Trophoblast cell (in vitro differentiated cells and primary cell): ENCODE measurements at regions not wholly inside any gene's neighbourhood (a gene's known extent, or its start where the extent isn't known, plus 50 kb on each side); places are given as distances from the start of the nearest gene placed in this dataset.
"Not testable (repeated sequence)": the region's sequence is repeated elsewhere in the genome, so short reads cannot be mapped to it uniquely, and the experiment has no call there.

Source experiments
- DNase-seq, 2 donors: peaks; one replicate each; pipeline ENCODE4 v3.0.0-alpha.2; 2016
- H2AFZ ChIP-seq: 2 replicates; pipeline ENCODE4 v1.6.1; 2013; ENCODE audit warnings: low read length, moderate library complexity, mild to moderate bottlenecking; ENCODE audit not compliant: insufficient read depth, poor library complexity
- H2AK5ac ChIP-seq: 2 replicates; pipeline ENCODE4 v1.6.1; 2013; ENCODE audit warnings: mild to moderate bottlenecking, low read length
- H2BK120ac ChIP-seq: 2 replicates; pipeline ENCODE4 v1.6.1; 2013; ENCODE audit warnings: low read length, mild to moderate bottlenecking, moderate library complexity; ENCODE audit not compliant: insufficient read depth, poor library complexity
- H2BK12ac ChIP-seq: 2 replicates; pipeline ENCODE4 v1.6.1; 2013; ENCODE audit warnings: mild to moderate bottlenecking, low read length, moderate library complexity
- H2BK5ac ChIP-seq: 2 replicates; pipeline ENCODE4 v1.6.1; 2013; ENCODE audit warnings: low read length, low read depth, moderate library complexity, mild to moderate bottlenecking; ENCODE audit not compliant: poor library complexity
- H3K14ac ChIP-seq: 2 replicates; pipeline ENCODE4 v1.6.1; 2013; ENCODE audit warnings: mild to moderate bottlenecking, low read length
- H3K18ac ChIP-seq: 2 replicates; pipeline ENCODE4 v1.6.1; 2013; ENCODE audit warnings: mild to moderate bottlenecking, low read length
- H3K23ac ChIP-seq: 2 replicates; pipeline ENCODE4 v1.6.1; 2013; ENCODE audit warnings: low read length
- H3K27ac ChIP-seq: 2 replicates; pipeline ENCODE4 v1.5.1; 2013; ENCODE audit warnings: low read depth, mild to moderate bottlenecking, inconsistent platforms, low read length, moderate library complexity
- H3K27me3 ChIP-seq: 2 replicates; pipeline ENCODE4 v1.6.1; 2013; ENCODE audit warnings: inconsistent platforms, mild to moderate bottlenecking, low read length, moderate library complexity; ENCODE audit not compliant: insufficient read depth
- H3K36me3 ChIP-seq, 2 experiments: 1 replicate in 1 of 2; 2 replicates in 1 of 2; pipeline ENCODE4 v1.6.1; 2013; ENCODE audit warnings: low read length in 2 of 2, mild to moderate bottlenecking in 2 of 2, moderate library complexity in 1 of 2; ENCODE audit not compliant: insufficient read depth in 2 of 2, control insufficient read depth in 1 of 2
- H3K4ac ChIP-seq: 2 replicates; pipeline ENCODE4 v1.6.1; 2013; ENCODE audit warnings: low read depth, mild to moderate bottlenecking, low read length, moderate library complexity
- H3K4me1 ChIP-seq, 2 experiments: 1 replicate in 1 of 2; 2 replicates in 1 of 2; pipeline ENCODE4 v1.6.1; 2013; ENCODE audit warnings: low read length in 2 of 2, mild to moderate bottlenecking in 2 of 2, moderate library complexity in 1 of 2; ENCODE audit not compliant: insufficient read depth in 2 of 2, control insufficient read depth in 1 of 2
- H3K4me2 ChIP-seq: 2 replicates; pipeline ENCODE4 v1.6.1; 2013; ENCODE audit warnings: inconsistent platforms, mild to moderate bottlenecking, low read length, moderate library complexity
- H3K4me3 ChIP-seq: 2 replicates; pipeline ENCODE4 v1.5.1; 2013; ENCODE audit warnings: mild to moderate bottlenecking, low read depth, low read length, inconsistent platforms
- H3K79me1 ChIP-seq: one replicate; pipeline ENCODE4 v1.6.1; 2013; ENCODE audit warnings: low read length
- H3K79me2 ChIP-seq: 2 replicates; pipeline ENCODE4 v1.6.1; 2013; ENCODE audit warnings: low read length, mild to moderate bottlenecking; ENCODE audit not compliant: control insufficient read depth, insufficient read depth, poor library complexity
- H3K9ac ChIP-seq: 2 replicates; pipeline ENCODE4 v1.6.1; 2013; ENCODE audit warnings: mild to moderate bottlenecking, low read length
- H3K9me3 ChIP-seq: 2 replicates; pipeline ENCODE4 v1.6.1; 2013; ENCODE audit warnings: low read depth, mild to moderate bottlenecking, control low read depth, inconsistent platforms, low read length; ENCODE audit not compliant: insufficient read depth
- H4K12ac ChIP-seq: 2 replicates; pipeline ENCODE4 v1.6.1; 2013; ENCODE audit warnings: low read depth, mild to moderate bottlenecking, low read length, moderate library complexity
- H4K8ac ChIP-seq: 2 replicates; pipeline ENCODE4 v1.6.1; 2013; ENCODE audit warnings: low read depth, mild to moderate bottlenecking, low read length, moderate library complexity
- H4K91ac ChIP-seq: one replicate; pipeline ENCODE4 v1.6.1; 2013; ENCODE audit warnings: low read depth, mild to moderate bottlenecking, low read length, moderate library complexity
- WGBS: extraction: QIAGEN DNeasy Blood & Tissue Kit; methylation state at CpG from one replicate; pipeline ENCODE4 v1.1.7; 2013; ENCODE audit warnings: missing lambda C conversion rate; ENCODE audit not compliant: insufficient read length, insufficient coverage; ENCODE audit errors: extremely low coverage; 5-methylcytosine and 5-hydroxymethylcytosine counted together

DNA sequence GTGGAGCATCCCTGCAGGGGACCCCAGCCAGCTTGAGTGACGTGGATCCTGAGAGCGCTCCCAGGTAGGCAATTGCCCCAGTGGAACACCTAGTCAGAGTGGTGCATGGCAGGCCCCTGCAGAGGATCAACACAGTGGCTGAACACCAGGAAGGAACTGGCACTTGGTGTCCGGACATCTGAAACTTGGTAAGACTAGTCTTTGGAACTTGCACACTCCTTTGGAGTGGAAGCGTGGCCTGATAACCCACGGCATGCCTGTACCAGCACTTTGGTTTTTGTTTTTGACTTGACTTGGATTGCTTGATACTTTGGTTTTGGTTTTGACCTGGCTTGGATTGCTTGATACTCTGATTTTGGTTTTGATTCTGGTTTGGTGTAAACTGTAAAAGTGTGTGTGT lies 69.9 kb upstream of the RAP1B start:
- not testable (repeated sequence) for H3K4me1 ChIP-seq, H4K8ac ChIP-seq, H2AFZ ChIP-seq, H3K14ac ChIP-seq, H3K79me1 ChIP-seq, H2BK5ac ChIP-seq, H2BK120ac ChIP-seq, H3K18ac ChIP-seq, H3K27ac ChIP-seq, DNase-seq, H3K9ac ChIP-seq, H3K36me3 ChIP-seq, H3K4me2 ChIP-seq, H2BK12ac ChIP-seq, H3K23ac ChIP-seq, H3K27me3 ChIP-seq, H3K79me2 ChIP-seq, H4K12ac ChIP-seq, H3K4me3 ChIP-seq, H2AK5ac ChIP-seq, H3K4ac ChIP-seq, H3K9me3 ChIP-seq, H4K91ac ChIP-seq
- WGBS: no CpG with 5 or more reads among the region's 5 CpGs

DNA sequence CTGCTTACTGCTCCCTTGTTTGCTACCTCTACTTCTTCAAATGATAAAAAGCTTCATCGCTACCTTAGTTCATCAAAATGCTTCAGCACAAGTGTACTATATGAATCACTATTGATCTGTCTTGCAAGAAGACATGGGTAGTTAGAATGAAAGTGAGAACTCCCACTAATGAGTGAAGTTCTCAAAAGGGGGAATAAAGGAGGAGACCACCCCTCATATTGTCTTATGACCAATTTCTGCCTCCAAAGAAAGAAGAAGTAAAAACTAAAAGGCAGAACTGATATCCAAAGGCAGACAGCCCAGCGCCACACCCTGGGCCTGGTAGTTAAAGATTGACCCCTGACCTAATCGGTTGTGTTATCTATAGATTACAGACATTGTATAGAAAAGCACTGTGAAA lies 63.4 kb upstream of the RAP1B start:
- H2BK12ac ChIP-seq, H3K4me2 ChIP-seq, H3K23ac ChIP-seq, H3K27ac ChIP-seq, H3K79me1 ChIP-seq, H2AK5ac ChIP-seq, H3K27me3 ChIP-seq, H4K8ac ChIP-seq, H3K9me3 ChIP-seq, H3K4me1 ChIP-seq, H3K14ac ChIP-seq, H3K4me3 ChIP-seq, H3K9ac ChIP-seq, H2AFZ ChIP-seq, H3K36me3 ChIP-seq, H4K12ac ChIP-seq, H3K18ac ChIP-seq, DNase-seq, H3K4ac ChIP-seq, H2BK120ac ChIP-seq, H3K79me2 ChIP-seq, H4K91ac ChIP-seq, H2BK5ac ChIP-seq: not testable (repeated sequence)
- WGBS: no CpG with 5 or more reads among the region's 3 CpGs

DNA sequence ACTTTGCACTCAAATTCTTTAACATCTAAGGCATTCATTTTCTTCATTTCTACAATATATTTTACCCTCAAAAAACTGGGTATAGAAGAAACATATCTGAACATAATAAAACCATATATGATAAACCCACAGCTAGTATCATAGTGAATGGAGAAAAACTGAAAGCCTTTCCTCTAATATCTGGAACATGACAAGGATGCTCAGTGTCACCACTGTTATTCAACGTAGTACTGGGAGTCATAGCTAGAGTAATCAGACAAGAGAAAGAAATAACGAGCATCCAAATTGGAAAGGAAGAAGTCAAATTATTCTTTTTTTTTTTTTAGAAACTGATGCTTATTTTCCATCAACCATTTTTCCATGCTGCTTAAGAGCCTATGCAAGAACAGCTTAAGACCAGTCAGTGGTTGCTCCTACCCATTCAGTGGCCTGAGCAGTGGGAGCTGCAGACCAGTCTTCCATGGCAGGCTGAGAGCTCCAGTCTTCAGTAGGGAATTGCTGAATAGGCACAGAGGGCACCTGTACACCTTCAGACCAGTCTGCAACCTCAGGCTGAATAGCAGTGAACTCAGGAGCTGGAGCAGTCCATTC lies 58.0 kb upstream of the RAP1B start:
- H3K27me3 ChIP-seq, H3K23ac ChIP-seq, H3K4me1 ChIP-seq, H3K4ac ChIP-seq, H3K79me1 ChIP-seq, H3K36me3 ChIP-seq, H4K91ac ChIP-seq, H3K9me3 ChIP-seq, H2AK5ac ChIP-seq, H3K27ac ChIP-seq, DNase-seq, H4K8ac ChIP-seq, H3K9ac ChIP-seq, H2AFZ ChIP-seq, H3K18ac ChIP-seq, H3K79me2 ChIP-seq, H3K14ac ChIP-seq, H4K12ac ChIP-seq, H3K4me2 ChIP-seq, H2BK5ac ChIP-seq, H3K4me3 ChIP-seq, H2BK12ac ChIP-seq, H2BK120ac ChIP-seq: not testable (repeated sequence)
- WGBS: no CpG with 5 or more reads among the region's 2 CpGs

DNA sequence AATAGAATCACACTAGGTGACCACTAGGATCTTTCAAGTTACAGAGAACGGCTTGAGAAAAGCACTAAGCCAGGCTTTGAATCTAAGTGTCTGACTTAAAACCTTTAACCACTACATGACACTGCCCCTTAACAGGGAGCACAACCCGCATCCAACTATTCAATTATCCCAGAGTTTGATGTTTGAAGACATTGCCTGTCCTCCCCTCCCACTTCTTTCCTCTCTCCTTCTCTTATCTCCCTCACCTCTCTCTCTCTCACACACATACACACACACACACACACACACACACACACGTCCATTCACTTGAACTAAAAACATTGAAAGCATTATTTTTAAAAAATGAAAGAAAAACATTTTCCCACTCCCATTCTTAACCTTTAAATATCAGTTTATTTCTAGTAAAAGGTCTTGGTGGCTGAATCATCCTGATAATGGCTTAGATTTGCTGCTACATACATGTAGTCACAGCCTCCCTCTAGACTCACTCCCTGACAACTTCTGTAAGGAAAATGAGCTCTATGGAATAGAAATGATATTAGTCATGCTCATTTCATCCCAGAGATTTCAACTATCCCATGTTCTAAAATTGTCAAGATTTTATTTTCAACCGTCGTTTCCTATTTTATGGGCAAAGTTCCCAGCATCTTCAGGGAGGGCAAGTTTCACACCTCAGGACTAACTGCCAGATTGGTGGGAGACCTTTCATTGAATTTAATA lies 53.5 kb upstream of the RAP1B start:
- Histone ChIP-seq H3K9ac (no peak overlapping the region), H3K18ac (no peak overlapping the region), H3K27me3 (no peaks in the 10 kb centered on the region), H3K27ac (no peak overlapping the region), H4K12ac (no peak overlapping the region), H3K4me3 (no peak overlapping the region), H3K23ac (no peak overlapping the region), H2AK5ac (no peak overlapping the region), H2BK12ac (no peak overlapping the region), H3K14ac (no peak overlapping the region), H3K4ac (no peak overlapping the region), H2BK5ac (no peak overlapping the region), H3K4me2 (no peak overlapping the region), H4K91ac (no peak overlapping the region), H3K36me3 (no peaks in the 10 kb centered on the region), H4K8ac (no peak overlapping the region), H3K9me3 (no peaks in the 10 kb centered on the region), H2AFZ (no peak overlapping the region), H3K79me2 (no peaks in the 10 kb centered on the region), H2BK120ac (no peak overlapping the region), H3K4me1 (peaks cover 7 to 9% of the 10 kb centered on the region in 2 experiments), H3K79me1 (peaks cover 9% of the 10 kb centered on the region)
- peak in 1 of 2 donors; percentile 68 for DNase-seq
- WGBS: no CpG with 5 or more reads among the region's 5 CpGs
